CD4-positive, alpha-beta T cell treated with Interleukin-17A for 1 hour (primary cell): ENCODE measurements at regions not wholly inside any gene's neighbourhood (a gene's known extent, or its start where the extent isn't known, plus 50 kb on each side); places are given as distances from the start of the nearest gene placed in this dataset.
"Not testable (repeated sequence)": the region's sequence is repeated elsewhere in the genome, so short reads cannot be mapped to it uniquely, and the experiment has no call there.

Experiments
- DNase-seq: peaks from one replicate; pipeline ENCODE4 v3.0.0-alpha.2; 2020

GRCh38 chr11:69572861-69573260, 68.1 kb upstream of the CCND1 start:
- no peak for DNase-seq

- no peak for DNase-seq
These were observed 67.0 kb upstream of the CCND1 start for GRCh38 chr11:69573761-69574607.

GRCh38 chr11:69574608-69575255, 66.2 kb upstream of the CCND1 start:
- DNase-seq = no peak

GRCh38 chr11:69575296-69576068, 65.5 kb upstream of the CCND1 start:
- DNase-seq = no peak

GRCh38 chr11:69576069-69576782, 64.7 kb upstream of the CCND1 start:
- DNase-seq = no peak

- DNase-seq = no peak
These were observed 62.8 kb upstream of the CCND1 start for GRCh38 chr11:69578167-69578566.

- DNase-seq = no peak
These were observed 60.4 kb upstream of the CCND1 start for GRCh38 chr11:69580529-69580928.

- no peak for DNase-seq
These were observed 58.0 kb upstream of the CCND1 start for GRCh38 chr11:69582756-69583467.

GRCh38 chr11:69584160-69584559, 56.8 kb upstream of the CCND1 start:
- DNase-seq = no peak

GRCh38 chr11:69585385-69585784, 55.6 kb upstream of the CCND1 start:
- no peak for DNase-seq

- DNase-seq = no peak
These were observed 53.4 kb upstream of the CCND1 start for GRCh38 chr11:69587454-69588090.

GRCh38 chr11:69588270-69588669, 52.7 kb upstream of the CCND1 start:
- DNase-seq = no peak

- not testable (repeated sequence) for DNase-seq
These were observed 50.9 kb upstream of the CCND1 start for GRCh38 chr11:69590088-69590487.
